Activated B cell treated with CpG ODN at 0.5 μM for 24 hours (primary cell): ENCODE measurements at regions not wholly inside any gene's neighbourhood (a gene's known extent, or its start where the extent isn't known, plus 50 kb on each side); places are given as distances from the start of the nearest gene placed in this dataset.

Source experiments
- ATAC-seq: fragments of 200-7000 bp; cut with Tn5 transposase; one replicate; pipeline ENCODE4 v1.10.0; 2021; ENCODE audit warnings: low read depth, mild to moderate bottlenecking, moderate library complexity
- CTCF ChIA-PET: fragments of 350-600 bp; sonication (Branson Sonifier 250); formaldehyde crosslinking; loops from one replicate; lab custom pipeline; 2021; ENCODE audit warnings: antibody characterized with exemption; lab: Charles Lee
- POLR2A ChIA-PET: fragments of 350-600 bp; sonication (Branson Sonifier 250); formaldehyde crosslinking; loops from one replicate; lab custom pipeline; 2021; ENCODE audit warnings: antibody characterized with exemption; lab: Charles Lee
- DNase-seq: peaks from one replicate; pipeline ENCODE4 v3.0.0; 2022
- H3K27ac Mint-ChIP-seq: one replicate; pipeline ENCODE4 v1.8.0; 2020; ENCODE audit warnings: mixed read lengths
- H3K27me3 Mint-ChIP-seq: one replicate; pipeline ENCODE4 v1.8.0; 2021; ENCODE audit warnings: mixed read lengths
- H3K36me3 Mint-ChIP-seq: one replicate; pipeline ENCODE4 v1.8.0; 2021; ENCODE audit warnings: low read depth, mixed read lengths
- H3K4me1 Mint-ChIP-seq: one replicate; pipeline ENCODE4 v1.8.0; 2021; ENCODE audit warnings: mixed read lengths
- H3K4me3 Mint-ChIP-seq: one replicate; pipeline ENCODE4 v1.8.0; 2020; ENCODE audit warnings: mild to moderate bottlenecking, mixed read lengths
- H3K9me3 Mint-ChIP-seq: one replicate; pipeline ENCODE4 v1.8.0; 2020; ENCODE audit warnings: mixed read lengths
- CTCF ChIP-seq: fragments of 200-600 bp; IDR thresholded peaks from one replicate; pipeline ENCODE4 v1.8.0; 2022; ENCODE audit warnings: antibody characterized with exemption, mild to moderate bottlenecking
- intact Hi-C: fragments of 100-400 bp; cut with micrococcal nuclease; formaldehyde crosslinking; loops from one replicate; pipeline ENCODE4 v1.15.1; 2024

GRCh38 chr5:60546207-60546606 is 153.8 kb downstream of the DEPDC1B start:
- no peaks in the 10 kb centered on the region for H3K36me3 Mint-ChIP-seq

GRCh38 chr5:60545551-60545950 is 154.4 kb downstream of the DEPDC1B start:
- no peak for DNase-seq
- no peaks in the 10 kb centered on the region for H3K27me3 Mint-ChIP-seq
- no peak for ATAC-seq
- no peaks in the 10 kb centered on the region for H3K36me3 Mint-ChIP-seq
- POLR2A ChIA-PET: no interaction called here
- CTCF ChIA-PET: no interaction called here
- H3K9me3 Mint-ChIP-seq: no peaks in the 10 kb centered on the region
- no peak overlapping the region for H3K27ac Mint-ChIP-seq
- no peak overlapping the region for H3K4me3 Mint-ChIP-seq
- no peak for TF ChIP-seq CTCF
- intact Hi-C loops: loop anchor here (10.0 kb wide), 1 partner anchor 981 kb away; no protein-coding TSS in a partner anchor
- peaks cover 32% of the 10 kb centered on the region for H3K4me1 Mint-ChIP-seq

More at GRCh38 chr5:60546207-60546606, 153.8 kb downstream of the DEPDC1B start:
- Mint-ChIP-seq H3K9me3 (no peaks in the 10 kb centered on the region), H3K27me3 (no peaks in the 10 kb centered on the region), H3K4me3 (no peak overlapping the region), H3K27ac (no peak overlapping the region), H3K4me1 (peaks cover 25% of the 10 kb centered on the region)
- ChIA-PET CTCF (no interaction called here), POLR2A (interaction anchor here (1.0 kb wide), 1 partner anchor 24 kb away, joined by 3 read pairs; no protein-coding TSS in a partner anchor)
- TF ChIP-seq CTCF: no peak
- intact Hi-C loops: loop anchor here (10.0 kb wide), 1 partner anchor 981 kb away; no protein-coding TSS in a partner anchor
- DNase-seq (no peak), ATAC-seq (no peak)

- POLR2A ChIA-PET: no interaction called here
- no peak for ATAC-seq
- no peak for TF ChIP-seq CTCF
- peaks cover under 1% of the 10 kb centered on the region for H3K9me3 Mint-ChIP-seq
- no peak overlapping the region for H3K4me3 Mint-ChIP-seq
- intact Hi-C loops: loop anchor here (10.0 kb wide), 1 partner anchor 979 kb away; no protein-coding TSS in a partner anchor
- CTCF ChIA-PET: no interaction called here
- DNase-seq: no peak
- H3K27ac Mint-ChIP-seq: no peak overlapping the region
- peaks cover 46% of the 10 kb centered on the region for H3K4me1 Mint-ChIP-seq
- no peaks in the 10 kb centered on the region for H3K36me3 Mint-ChIP-seq
- H3K27me3 Mint-ChIP-seq: no peaks in the 10 kb centered on the region
These were observed 155.8 kb downstream of the DEPDC1B start for GRCh38 chr5:60544142-60544541.

- ChIA-PET POLR2A (no interaction called here), CTCF (interaction anchor here (1.0 kb wide), 1 partner anchor 246 kb away, joined by 3 read pairs; no protein-coding TSS in a partner anchor)
- intact Hi-C loops: loop anchor here (1.0 to 10.0 kb wide), 3 partner anchors 44 to 977 kb away; no protein-coding TSS in a partner anchor
- ATAC-seq (no peak), DNase-seq (no peak)
- H3K36me3 Mint-ChIP-seq: no peaks in the 10 kb centered on the region
- no peaks in the 10 kb centered on the region for H3K27me3 Mint-ChIP-seq
- no peak for TF ChIP-seq CTCF
- peaks cover 57% of the 10 kb centered on the region for H3K4me1 Mint-ChIP-seq
- H3K4me3 Mint-ChIP-seq: no peak overlapping the region
- H3K27ac Mint-ChIP-seq: peak overlapping the region; percentile 15
- peaks cover 2% of the 10 kb centered on the region for H3K9me3 Mint-ChIP-seq
These were observed 158.0 kb downstream of the DEPDC1B start for GRCh38 chr5:60541980-60542379.

- Mint-ChIP-seq H3K27ac (peak overlapping the region; percentile 70), H3K4me3 (peak overlapping the region; percentile 60), H3K27me3 (no peaks in the 10 kb centered on the region), H3K36me3 (no peaks in the 10 kb centered on the region), H3K9me3 (peaks cover 2% of the 10 kb centered on the region), H3K4me1 (peaks cover 61% of the 10 kb centered on the region)
- TF ChIP-seq CTCF: no peak
- ATAC-seq (peak; percentile 87), DNase-seq (no peak)
- ChIA-PET POLR2A (no interaction called here), CTCF (interaction anchor here (1.0 kb wide), 1 partner anchor 245 kb away, joined by 3 read pairs; no protein-coding TSS in a partner anchor)
- intact Hi-C loops: loop anchor here (1.0 to 10.0 kb wide), 3 partner anchors 45 to 976 kb away; no protein-coding TSS in a partner anchor
These were observed 158.8 kb downstream of the DEPDC1B start for GRCh38 chr5:60540856-60541805.
